ENCODE measurements at regions not wholly inside any gene's neighbourhood (a gene's known extent, or its start where the extent isn't known, plus 50 kb on each side); places are given as distances from the start of the nearest gene placed in this dataset.

DNA sequence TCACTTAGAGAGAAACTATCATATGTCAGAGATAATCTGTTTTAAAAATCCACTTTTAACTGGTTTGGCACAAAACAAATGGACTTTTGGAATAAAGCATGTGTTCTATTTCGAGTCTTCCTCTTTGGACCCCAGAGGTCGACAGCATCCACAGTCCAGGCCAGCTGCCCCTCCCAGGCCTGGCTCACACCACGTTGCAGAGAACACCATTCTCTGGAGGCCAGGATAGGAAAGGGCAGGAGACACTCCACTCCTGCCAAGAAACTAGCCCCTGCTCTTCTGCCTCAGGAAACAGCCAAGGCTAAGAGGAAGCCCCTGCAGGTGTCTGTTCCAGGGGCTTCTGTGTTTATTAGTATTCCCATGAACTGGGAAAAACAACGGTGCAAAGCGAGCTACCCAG is 456.6 kb upstream of the ID2 start:
- no peaks in the 10 kb centered on the region for H3K9me3 ChIP-seq
- no peak for TF ChIP-seq POLR2A (IDR thresholded peaks at IDR 0.05)
- TF ChIP-seq, protein P1, sequence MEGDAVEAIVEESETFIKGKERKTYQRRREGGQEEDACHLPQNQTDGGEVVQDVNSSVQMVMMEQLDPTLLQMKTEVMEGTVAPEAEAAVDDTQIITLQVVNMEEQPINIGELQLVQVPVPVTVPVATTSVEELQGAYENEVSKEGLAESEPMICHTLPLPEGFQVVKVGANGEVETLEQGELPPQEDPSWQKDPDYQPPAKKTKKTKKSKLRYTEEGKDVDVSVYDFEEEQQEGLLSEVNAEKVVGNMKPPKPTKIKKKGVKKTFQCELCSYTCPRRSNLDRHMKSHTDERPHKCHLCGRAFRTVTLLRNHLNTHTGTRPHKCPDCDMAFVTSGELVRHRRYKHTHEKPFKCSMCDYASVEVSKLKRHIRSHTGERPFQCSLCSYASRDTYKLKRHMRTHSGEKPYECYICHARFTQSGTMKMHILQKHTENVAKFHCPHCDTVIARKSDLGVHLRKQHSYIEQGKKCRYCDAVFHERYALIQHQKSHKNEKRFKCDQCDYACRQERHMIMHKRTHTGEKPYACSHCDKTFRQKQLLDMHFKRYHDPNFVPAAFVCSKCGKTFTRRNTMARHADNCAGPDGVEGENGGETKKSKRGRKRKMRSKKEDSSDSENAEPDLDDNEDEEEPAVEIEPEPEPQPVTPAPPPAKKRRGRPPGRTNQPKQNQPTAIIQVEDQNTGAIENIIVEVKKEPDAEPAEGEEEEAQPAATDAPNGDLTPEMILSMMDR (IDR thresholded peaks at IDR 0.05), result no peak
- DNase-seq, result no peak
- H3K4me1 ChIP-seq, result no peaks in the 10 kb centered on the region
- WGBS, 2 donors, result 52 to 71% methylated on average over 5 of the region's 5 CpGs
- intact Hi-C loops (cut with DNase I), result no loop called here
- no peak overlapping the region for H3K4me3 ChIP-seq (replicated peaks in 1 of 3)
- H3K27me3 ChIP-seq, result no peaks in the 10 kb centered on the region
- H3K36me3 ChIP-seq, result no peaks in the 10 kb centered on the region
- no peak overlapping the region for H3K27ac ChIP-seq

DNA sequence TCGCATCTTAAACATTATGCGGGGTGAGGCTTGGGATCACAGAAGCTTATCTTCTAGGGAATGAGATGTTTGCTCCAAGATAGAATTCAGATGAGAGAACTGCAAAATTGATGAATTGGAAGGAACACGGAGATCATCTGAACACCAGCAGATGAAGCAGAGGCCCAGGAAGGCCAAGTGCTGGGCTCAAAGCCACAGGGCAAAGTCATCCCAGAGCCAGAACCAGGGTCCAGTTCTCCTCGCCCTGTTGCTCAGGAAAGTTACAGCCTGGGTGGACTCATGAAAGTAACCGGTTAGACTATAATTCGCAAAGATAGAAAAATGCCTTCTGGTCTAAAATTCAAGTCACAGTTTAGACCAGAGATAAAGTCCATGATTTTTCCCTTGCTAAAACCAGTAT is 456.1 kb upstream of the ID2 start:
- 88 to 95% methylated on average over 6 of the region's 6 CpGs for WGBS, 2 donors
- Histone ChIP-seq H3K4me3 (replicated peaks in 1 of 3) (no peak overlapping the region), H3K9me3 (no peaks in the 10 kb centered on the region), H3K36me3 (no peaks in the 10 kb centered on the region), H3K4me1 (no peaks in the 10 kb centered on the region), H3K27ac (no peak overlapping the region), H3K27me3 (no peaks in the 10 kb centered on the region)
- intact Hi-C loops (cut with DNase I), result no loop called here
- no peak for DNase-seq
- TF ChIP-seq, protein P1 (IDR thresholded peaks at IDR 0.05), result no peak
- no peak for TF ChIP-seq POLR2A (IDR thresholded peaks at IDR 0.05)

DNA sequence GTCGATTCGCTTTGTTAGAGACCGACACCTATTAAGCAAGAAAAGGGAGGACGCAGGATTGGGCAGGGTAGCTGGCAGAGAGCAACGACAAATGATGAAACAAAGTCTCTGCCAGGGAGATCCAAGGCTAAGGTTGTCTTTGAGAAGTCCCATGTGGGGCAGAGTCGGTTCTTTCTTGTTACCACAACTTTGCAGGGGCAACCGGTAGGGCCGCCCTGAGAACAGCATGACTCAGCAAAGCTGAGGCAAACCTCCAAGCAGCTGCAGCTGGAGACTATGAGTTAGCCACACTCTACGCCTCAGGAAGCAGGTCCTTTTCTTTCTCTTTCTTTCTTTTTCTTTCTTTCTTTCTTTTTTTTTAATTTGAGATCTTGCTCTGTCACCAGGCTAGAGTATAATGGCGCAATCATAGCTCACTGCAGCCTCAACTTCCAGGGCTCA is 452.3 kb upstream of the ID2 start:
- peak; percentile 23 to 27 for DNase-seq
- Histone ChIP-seq H3K9me3 (no peaks in the 10 kb centered on the region), H3K27ac (peak overlapping the region in 1 of 3 donors; percentile 36), H3K4me1 (no peaks in the 10 kb centered on the region), H3K36me3 (no peaks in the 10 kb centered on the region), H3K27me3 (no peaks in the 10 kb centered on the region), H3K4me3 (replicated peaks in 1 of 3) (no peak overlapping the region)
- intact Hi-C loops (cut with DNase I), result no loop called here
- no peak for TF ChIP-seq POLR2A (IDR thresholded peaks at IDR 0.05)
- TF ChIP-seq, protein P1 (IDR thresholded peaks at IDR 0.05), result no peak
- 64 to 74% methylated on average over 10 of the region's 10 CpGs for whole genome bisulfite sequencing, 2 donors

DNA sequence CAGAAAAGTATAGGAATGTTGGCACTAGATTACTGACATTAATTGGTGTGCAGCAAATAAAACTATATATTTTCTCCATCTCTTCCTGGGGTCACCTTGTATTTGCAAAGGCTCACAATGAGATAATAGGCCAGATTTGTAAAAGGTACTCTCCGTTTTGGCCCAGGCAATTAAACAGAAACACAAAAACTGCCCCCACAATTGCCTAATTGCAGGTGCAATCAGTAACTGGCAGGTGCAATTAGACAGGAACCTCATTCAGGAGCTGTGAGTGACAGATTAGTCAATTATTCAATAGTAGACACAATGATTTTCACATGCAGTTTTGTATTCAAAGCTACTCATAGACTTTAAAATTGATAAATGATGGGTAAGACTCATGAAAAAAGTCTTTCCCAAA is 451.4 kb upstream of the ID2 start:
- H3K27ac ChIP-seq, result no peak overlapping the region
- intact Hi-C loops (cut with DNase I), result no loop called here
- no peaks in the 10 kb centered on the region for H3K9me3 ChIP-seq
- 93 to 95% methylated on average over 1 of the region's 1 CpG for WGBS, 2 donors
- H3K27me3 ChIP-seq, result no peaks in the 10 kb centered on the region
- no peak for DNase-seq
- H3K4me3 ChIP-seq (replicated peaks in 1 of 3), result no peak overlapping the region
- H3K4me1 ChIP-seq, result no peaks in the 10 kb centered on the region
- TF ChIP-seq, protein P1 (IDR thresholded peaks at IDR 0.05), result no peak
- H3K36me3 ChIP-seq, result no peaks in the 10 kb centered on the region

DNA sequence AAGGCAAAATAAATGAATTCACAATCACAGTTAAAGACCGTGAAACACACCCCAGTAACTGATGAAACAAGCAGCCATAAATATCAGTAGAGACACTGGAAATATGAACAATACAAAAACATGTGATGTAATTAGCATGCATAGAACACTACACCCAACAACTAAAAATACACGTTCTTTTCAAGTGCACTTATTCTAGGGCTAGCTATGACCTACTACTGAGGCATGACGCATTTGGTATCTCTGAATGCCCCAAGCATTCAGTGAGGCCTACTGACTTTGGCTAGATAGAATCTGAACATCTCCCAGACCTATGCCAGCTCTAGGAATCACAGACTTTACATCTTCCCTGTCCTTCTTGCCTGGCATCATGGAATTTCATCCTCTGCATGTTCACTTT is 450.0 kb upstream of the ID2 start:
- H3K4me3 ChIP-seq (replicated peaks in 1 of 3), result no peak overlapping the region
- no peaks in the 10 kb centered on the region for H3K36me3 ChIP-seq
- H3K27me3 ChIP-seq, result no peaks in the 10 kb centered on the region
- DNase-seq, result no peak
- no peak for TF ChIP-seq POLR2A (IDR thresholded peaks at IDR 0.05)
- TF ChIP-seq, protein P1 (IDR thresholded peaks at IDR 0.05), result no peak
- 67 to 73% methylated on average over 3 of the region's 3 CpGs for WGBS, 2 donors
- no peak overlapping the region for H3K27ac ChIP-seq
- intact Hi-C loops (cut with DNase I), result no loop called here
- H3K9me3 ChIP-seq, result no peaks in the 10 kb centered on the region
- no peaks in the 10 kb centered on the region for H3K4me1 ChIP-seq
